SK-N-SH (cell line): ENCODE measurements at regions not wholly inside any gene's neighbourhood (a gene's known extent, or its start where the extent isn't known, plus 50 kb on each side); places are given as distances from the start of the nearest gene placed in this dataset.

ENCODE experiments used
- EP300 ChIP-seq, 2 experiments: IDR thresholded peaks; 2 replicates each; pipeline versions ENCODE4 v1.4.0 to v1.6.1; 2012; ENCODE audit warnings: borderline replicate concordance in 1 of 2, low read depth in 1 of 2, low read length in 1 of 2
- FOXM1 ChIP-seq: IDR thresholded peaks from 2 replicates; pipeline ENCODE4 v1.4.0; 2012; ENCODE audit warnings: low read depth, mild to moderate bottlenecking
- POLR2AphosphoS5 ChIP-seq: IDR thresholded peaks from 2 replicates; pipeline ENCODE4 v1.6.1; 2012; ENCODE audit warnings: low read depth, low read length
- RCOR1 ChIP-seq: fragments of 150-350 bp; IDR thresholded peaks from 2 replicates; pipeline ENCODE4 v1.6.1; 2017; ENCODE audit warnings: antibody characterized with exemption, low read length
- REST ChIP-seq: IDR thresholded peaks from 2 replicates; pipeline ENCODE4 v1.6.1; 2012; ENCODE audit warnings: mild to moderate bottlenecking, low read depth, low read length, moderate library complexity
- RFX5 ChIP-seq: IDR thresholded peaks from 2 replicates; pipeline ENCODE4 v1.6.1; 2012; ENCODE audit warnings: mild to moderate bottlenecking, improper control_type of control experiment, low read length
- SMC3 ChIP-seq: IDR thresholded peaks from 2 replicates; pipeline ENCODE4 v1.6.1; 2012; ENCODE audit warnings: low read depth, low read length, improper control_type of control experiment
- TCF12 ChIP-seq: IDR thresholded peaks from 2 replicates; pipeline ENCODE4 v1.4.0; 2012
- USF1 ChIP-seq: IDR thresholded peaks from 2 replicates; pipeline ENCODE4 v1.4.0; 2012; ENCODE audit warnings: low read depth, borderline replicate concordance

- TF ChIP-seq FOXM1 (no peak), RCOR1 (no peak), RFX5 (no peak), REST (no peak), POLR2AphosphoS5 (no peak), USF1 (no peak), SMC3 (no peak), TCF12 (no peak), EP300 (IDR thresholded peaks at IDR 0.05; ENCODE audit: borderline replicate concordance in 1 of 2, low read depth in 1 of 2, low read length in 1 of 2) (no peak)
Observed at GRCh38 chr13:65892859-65893258, 1337.3 kb downstream of the PCDH9 start.
